GM04503 (cell line): ENCODE measurements at regions not wholly inside any gene's neighbourhood (a gene's known extent, or its start where the extent isn't known, plus 50 kb on each side); places are given as distances from the start of the nearest gene placed in this dataset.
"Not testable (repeated sequence)": the region's sequence is repeated elsewhere in the genome, so short reads cannot be mapped to it uniquely, and the experiment has no call there.

ENCODE experiments used
- DNase-seq: peaks from one replicate; pipeline ENCODE4 v3.0.0-alpha.2; 2012; ENCODE audit warnings: low read depth

GRCh38 chr17:14427900-14428647, 127.2 kb downstream of the HS3ST3B1 start:
- no peak for DNase-seq

GRCh38 chr17:14423156-14423555, 122.3 kb downstream of the HS3ST3B1 start:
- DNase-seq = not testable (repeated sequence)

GRCh38 chr17:14417336-14417735, 116.5 kb downstream of the HS3ST3B1 start:
- DNase-seq = no peak

GRCh38 chr17:14409292-14409691, 108.4 kb downstream of the HS3ST3B1 start:
- DNase-seq = no peak

- no peak for DNase-seq
These were observed 106.7 kb downstream of the HS3ST3B1 start for GRCh38 chr17:14407541-14407940.

GRCh38 chr17:14405189-14405588, 104.3 kb downstream of the HS3ST3B1 start:
- no peak for DNase-seq
